DMS 273 (cell line): ENCODE measurements at regions not wholly inside any gene's neighbourhood (a gene's known extent, or its start where the extent isn't known, plus 50 kb on each side); places are given as distances from the start of the nearest gene placed in this dataset.

Experiments
- DNase-seq: peaks from one replicate; lab custom pipeline; 2025; ENCODE audit not compliant: unreplicated experiment; lab: John Stamatoyannopoulos, UW

- DNase-seq = no peak
These were observed 200.8 kb downstream of the TFAP2C start for GRCh38 chr20:56829788-56830385.

GRCh38 chr20:56831795-56832194 lies 202.7 kb downstream of the TFAP2C start:
- DNase-seq = no peak

GRCh38 chr20:56833427-56833826 lies 204.3 kb downstream of the TFAP2C start:
- no peak for DNase-seq

GRCh38 chr20:56835829-56836550 lies 206.9 kb downstream of the TFAP2C start:
- no peak for DNase-seq

GRCh38 chr20:56839222-56839621 lies 210.1 kb downstream of the TFAP2C start:
- no peak for DNase-seq

- peak; percentile 60 for DNase-seq
These were observed 210.7 kb downstream of the TFAP2C start for GRCh38 chr20:56839786-56840185.

GRCh38 chr20:56840716-56841261 lies 211.7 kb downstream of the TFAP2C start:
- DNase-seq = no peak

GRCh38 chr20:56841346-56841908 lies 212.3 kb downstream of the TFAP2C start:
- no peak for DNase-seq

- DNase-seq = peak; percentile 9
These were observed 212.9 kb downstream of the TFAP2C start for GRCh38 chr20:56842056-56842455.

- no peak for DNase-seq
These were observed 214.3 kb downstream of the TFAP2C start for GRCh38 chr20:56843386-56843785.

GRCh38 chr20:56843817-56844216 lies 214.7 kb downstream of the TFAP2C start:
- DNase-seq = peak; percentile 26

- no peak for DNase-seq
These were observed 216.5 kb downstream of the TFAP2C start for GRCh38 chr20:56845546-56846086.

GRCh38 chr20:56848561-56848960 lies 219.5 kb downstream of the TFAP2C start:
- DNase-seq = no peak

- DNase-seq = no peak
These were observed 222.4 kb downstream of the TFAP2C start for GRCh38 chr20:56851552-56851951.

GRCh38 chr20:56855708-56856107 lies 226.6 kb downstream of the TFAP2C start:
- no peak for DNase-seq

GRCh38 chr20:56857950-56858349 lies 228.8 kb downstream of the TFAP2C start:
- DNase-seq = peak; percentile 29

- DNase-seq = no peak
These were observed 230.1 kb downstream of the TFAP2C start for GRCh38 chr20:56859039-56859800.

GRCh38 chr20:56859801-56860261 lies 230.7 kb downstream of the TFAP2C start:
- no peak for DNase-seq

- no peak for DNase-seq
These were observed 231.3 kb downstream of the TFAP2C start for GRCh38 chr20:56860413-56860812.

- DNase-seq = no peak
These were observed 232.5 kb downstream of the TFAP2C start for GRCh38 chr20:56861590-56861989.

- no peak for DNase-seq
These were observed 235.9 kb downstream of the TFAP2C start for GRCh38 chr20:56865055-56865454.
